ENCODE measurements at regions not wholly inside any gene's neighbourhood (a gene's known extent, or its start where the extent isn't known, plus 50 kb on each side); places are given as distances from the start of the nearest gene placed in this dataset.

- Histone ChIP-seq H4K20me1 (ENCODE audit: control insufficient read depth, insufficient read depth, low read depth, low read length) (no peaks in the 10 kb centered on the region), H3F3A (ENCODE audit: control insufficient read depth, insufficient read depth) (no peaks in the 10 kb centered on the region), H3K9me2 (replicated peaks; ENCODE audit: control insufficient read depth, low read length) (no peaks in the 10 kb centered on the region), H3K4me3 (ENCODE audit: low read length) (no peak overlapping the region), H3K9me3 (ENCODE audit: control insufficient read depth, insufficient read depth, low read length) (no peaks in the 10 kb centered on the region), H3K4me1 (ENCODE audit: control insufficient read depth, low read length) (no peaks in the 10 kb centered on the region), H3K27me3 (ENCODE audit: control insufficient read depth, low read length) (no peaks in the 10 kb centered on the region), H3K36me3 (ENCODE audit: control insufficient read depth, low read length) (no peaks in the 10 kb centered on the region), H3K27ac (ENCODE audit: low read depth, low read length) (no peak overlapping the region), H3K79me2 (ENCODE audit: control insufficient read depth, low read length) (no peaks in the 10 kb centered on the region), H3K4me2 (ENCODE audit: low read length) (no peak overlapping the region)
- TF ChIP-seq EZH2phosphoT487 (IDR thresholded peaks at IDR 0.05; ENCODE audit: borderline replicate concordance, low read length), result no peak
- TF ChIP-seq, protein P1, sequence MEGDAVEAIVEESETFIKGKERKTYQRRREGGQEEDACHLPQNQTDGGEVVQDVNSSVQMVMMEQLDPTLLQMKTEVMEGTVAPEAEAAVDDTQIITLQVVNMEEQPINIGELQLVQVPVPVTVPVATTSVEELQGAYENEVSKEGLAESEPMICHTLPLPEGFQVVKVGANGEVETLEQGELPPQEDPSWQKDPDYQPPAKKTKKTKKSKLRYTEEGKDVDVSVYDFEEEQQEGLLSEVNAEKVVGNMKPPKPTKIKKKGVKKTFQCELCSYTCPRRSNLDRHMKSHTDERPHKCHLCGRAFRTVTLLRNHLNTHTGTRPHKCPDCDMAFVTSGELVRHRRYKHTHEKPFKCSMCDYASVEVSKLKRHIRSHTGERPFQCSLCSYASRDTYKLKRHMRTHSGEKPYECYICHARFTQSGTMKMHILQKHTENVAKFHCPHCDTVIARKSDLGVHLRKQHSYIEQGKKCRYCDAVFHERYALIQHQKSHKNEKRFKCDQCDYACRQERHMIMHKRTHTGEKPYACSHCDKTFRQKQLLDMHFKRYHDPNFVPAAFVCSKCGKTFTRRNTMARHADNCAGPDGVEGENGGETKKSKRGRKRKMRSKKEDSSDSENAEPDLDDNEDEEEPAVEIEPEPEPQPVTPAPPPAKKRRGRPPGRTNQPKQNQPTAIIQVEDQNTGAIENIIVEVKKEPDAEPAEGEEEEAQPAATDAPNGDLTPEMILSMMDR (IDR thresholded peaks at IDR 0.05; ENCODE audit: low read depth, low read length, poor library complexity, severe bottlenecking), result no peak
Measured at GRCh38 chr10:128972036-128972405, 495.0 kb upstream of the MGMT start.

DNA sequence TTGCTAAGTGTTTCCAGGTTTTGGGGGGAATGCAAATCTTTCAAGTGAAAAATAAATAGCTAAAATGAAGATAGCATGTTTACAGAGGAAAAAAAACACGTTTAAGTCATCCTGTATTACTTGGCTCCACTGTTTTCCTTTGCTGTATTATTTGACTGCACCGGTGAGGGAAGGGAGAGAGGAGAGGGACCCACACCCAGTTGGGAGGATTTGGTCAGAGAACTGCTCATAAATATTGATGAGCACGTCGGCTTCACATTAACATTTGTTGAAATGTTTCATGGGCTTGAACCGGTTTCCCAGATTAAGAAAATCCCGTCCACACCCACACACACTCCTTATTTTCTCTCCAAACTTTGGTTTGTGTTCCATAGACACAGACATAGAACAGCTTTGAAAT is 493.8 kb upstream of the MGMT start:
- H3K27me3 ChIP-seq (ENCODE audit: control insufficient read depth, low read length), result no peaks in the 10 kb centered on the region

GRCh38 chr10:128976856-128977255 is 490.2 kb upstream of the MGMT start:
- H3K4me1 ChIP-seq (ENCODE audit: control insufficient read depth, low read length), result no peaks in the 10 kb centered on the region
- H3K36me3 ChIP-seq (ENCODE audit: control insufficient read depth, low read length), result no peaks in the 10 kb centered on the region
- no peaks in the 10 kb centered on the region for H3K9me3 ChIP-seq (ENCODE audit: control insufficient read depth, insufficient read depth, low read length)
- no peaks in the 10 kb centered on the region for H4K20me1 ChIP-seq (ENCODE audit: control insufficient read depth, insufficient read depth, low read depth, low read length)
- H3K4me3 ChIP-seq (ENCODE audit: low read length), result no peak overlapping the region
- H3K9me2 ChIP-seq (replicated peaks; ENCODE audit: control insufficient read depth, low read length), result no peaks in the 10 kb centered on the region
- no peak for TF ChIP-seq EZH2phosphoT487 (IDR thresholded peaks at IDR 0.05; ENCODE audit: borderline replicate concordance, low read length)
- TF ChIP-seq, protein P1 (IDR thresholded peaks at IDR 0.05; ENCODE audit: low read depth, low read length, poor library complexity, severe bottlenecking), result no peak
- H3K79me2 ChIP-seq (ENCODE audit: control insufficient read depth, low read length), result no peaks in the 10 kb centered on the region
- no peaks in the 10 kb centered on the region for H3F3A ChIP-seq (ENCODE audit: control insufficient read depth, insufficient read depth)
- no peaks in the 10 kb centered on the region for H3K27me3 ChIP-seq (ENCODE audit: control insufficient read depth, low read length)
- H3K27ac ChIP-seq (ENCODE audit: low read depth, low read length), result no peak overlapping the region
- H3K4me2 ChIP-seq (ENCODE audit: low read length), result no peak overlapping the region

More for the DNA sequence above, 493.8 kb upstream of the MGMT start:
- Histone ChIP-seq H3F3A (ENCODE audit: control insufficient read depth, insufficient read depth) (no peaks in the 10 kb centered on the region), H3K4me3 (ENCODE audit: low read length) (no peak overlapping the region), H3K4me2 (ENCODE audit: low read length) (no peak overlapping the region), H3K4me1 (ENCODE audit: control insufficient read depth, low read length) (no peaks in the 10 kb centered on the region), H3K9me2 (replicated peaks; ENCODE audit: control insufficient read depth, low read length) (no peaks in the 10 kb centered on the region), H3K79me2 (ENCODE audit: control insufficient read depth, low read length) (no peaks in the 10 kb centered on the region), H3K9me3 (ENCODE audit: control insufficient read depth, insufficient read depth, low read length) (no peaks in the 10 kb centered on the region), H3K27ac (ENCODE audit: low read depth, low read length) (no peak overlapping the region), H3K36me3 (ENCODE audit: control insufficient read depth, low read length) (no peaks in the 10 kb centered on the region), H4K20me1 (ENCODE audit: control insufficient read depth, insufficient read depth, low read depth, low read length) (no peaks in the 10 kb centered on the region)
- TF ChIP-seq, protein P1 (IDR thresholded peaks at IDR 0.05; ENCODE audit: low read depth, low read length, poor library complexity, severe bottlenecking), result no peak
- TF ChIP-seq EZH2phosphoT487 (IDR thresholded peaks at IDR 0.05; ENCODE audit: borderline replicate concordance, low read length), result no peak

DNA sequence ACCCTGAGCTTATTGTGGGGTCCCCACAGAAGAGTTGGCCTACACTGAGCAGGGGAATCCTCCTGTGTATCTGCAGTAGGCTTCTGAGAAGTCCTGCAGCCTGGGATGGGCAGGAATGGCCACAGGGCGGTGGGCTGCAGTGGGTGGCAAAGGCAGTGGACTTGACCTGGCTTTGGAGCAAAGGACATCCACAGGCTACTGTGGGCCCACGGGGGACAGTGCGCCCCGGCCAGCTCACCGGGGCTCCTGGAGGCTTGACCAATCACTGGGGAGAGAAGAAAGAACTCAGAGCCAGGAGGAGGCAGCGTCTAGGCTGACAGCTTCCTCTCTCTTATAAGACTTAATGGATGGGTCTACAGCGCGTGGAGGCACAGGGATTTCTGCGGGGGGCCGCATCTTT is 488.8 kb upstream of the MGMT start:
- TF ChIP-seq EZH2phosphoT487 (IDR thresholded peaks at IDR 0.05; ENCODE audit: borderline replicate concordance, low read length), result no peak
- TF ChIP-seq, protein P1 (IDR thresholded peaks at IDR 0.05; ENCODE audit: low read depth, low read length, poor library complexity, severe bottlenecking), result no peak
- Histone ChIP-seq H3K9me3 (ENCODE audit: control insufficient read depth, insufficient read depth, low read length) (no peaks in the 10 kb centered on the region), H3K4me2 (ENCODE audit: low read length) (no peak overlapping the region), H3K79me2 (ENCODE audit: control insufficient read depth, low read length) (no peaks in the 10 kb centered on the region), H3K27me3 (ENCODE audit: control insufficient read depth, low read length) (no peaks in the 10 kb centered on the region), H3K36me3 (ENCODE audit: control insufficient read depth, low read length) (no peaks in the 10 kb centered on the region), H3F3A (ENCODE audit: control insufficient read depth, insufficient read depth) (no peaks in the 10 kb centered on the region), H4K20me1 (ENCODE audit: control insufficient read depth, insufficient read depth, low read depth, low read length) (no peaks in the 10 kb centered on the region), H3K27ac (ENCODE audit: low read depth, low read length) (no peak overlapping the region), H3K9me2 (replicated peaks; ENCODE audit: control insufficient read depth, low read length) (no peaks in the 10 kb centered on the region), H3K4me3 (ENCODE audit: low read length) (no peak overlapping the region), H3K4me1 (ENCODE audit: control insufficient read depth, low read length) (no peaks in the 10 kb centered on the region)

Measured in DOHH2 (cell line).